Activated CD4-positive, alpha-beta T cell treated with anti-CD3 and anti-CD28 coated beads for 36 hours (primary cell): ENCODE measurements at regions not wholly inside any gene's neighbourhood (a gene's known extent, or its start where the extent isn't known, plus 50 kb on each side); places are given as distances from the start of the nearest gene placed in this dataset.

Source experiments
- ATAC-seq: fragments of 200-7000 bp; cut with Tn5 transposase; one replicate; pipeline ENCODE4 v1.10.0; 2021; ENCODE audit warnings: mild to moderate bottlenecking, moderate library complexity
- CTCF ChIA-PET: fragments of 350-600 bp; sonication (Branson Sonifier 250); formaldehyde crosslinking; loops from one replicate; lab custom pipeline; 2021; ENCODE audit warnings: antibody characterized with exemption; lab: Charles Lee
- POLR2A ChIA-PET: fragments of 350-600 bp; sonication (Branson Sonifier 250); formaldehyde crosslinking; loops from one replicate; lab custom pipeline; 2021; ENCODE audit warnings: antibody characterized with exemption, inconsistent platforms; lab: Charles Lee
- DNase-seq: peaks from one replicate; pipeline ENCODE4 v3.0.0-alpha.2; 2020
- H3K27ac Mint-ChIP-seq: one replicate; pipeline ENCODE4 v1.8.0; 2021; ENCODE audit warnings: mixed read lengths
- H3K27me3 Mint-ChIP-seq: one replicate; pipeline ENCODE4 v1.8.0; 2021; ENCODE audit warnings: mixed read lengths
- H3K36me3 Mint-ChIP-seq: one replicate; pipeline ENCODE4 v1.8.0; 2021; ENCODE audit warnings: low read depth, mixed read lengths
- H3K4me1 Mint-ChIP-seq: one replicate; pipeline ENCODE4 v1.8.0; 2021; ENCODE audit warnings: mixed read lengths
- H3K4me3 Mint-ChIP-seq: one replicate; pipeline ENCODE4 v1.8.0; 2021; ENCODE audit warnings: mild to moderate bottlenecking, moderate library complexity, mixed read lengths
- H3K9me3 Mint-ChIP-seq: one replicate; pipeline ENCODE4 v1.8.0; 2021; ENCODE audit warnings: low read depth, mixed read lengths
- intact Hi-C, 2 experiments: fragments of 100-400 bp; cut with DNase I in 1 of 2; cut with micrococcal nuclease in 1 of 2; formaldehyde crosslinking; loops; one replicate each; pipeline versions ENCODE4 v1.14.2 to v1.15.1; 2022 to 2024; cut with DNase I, micrococcal nuclease

DNA sequence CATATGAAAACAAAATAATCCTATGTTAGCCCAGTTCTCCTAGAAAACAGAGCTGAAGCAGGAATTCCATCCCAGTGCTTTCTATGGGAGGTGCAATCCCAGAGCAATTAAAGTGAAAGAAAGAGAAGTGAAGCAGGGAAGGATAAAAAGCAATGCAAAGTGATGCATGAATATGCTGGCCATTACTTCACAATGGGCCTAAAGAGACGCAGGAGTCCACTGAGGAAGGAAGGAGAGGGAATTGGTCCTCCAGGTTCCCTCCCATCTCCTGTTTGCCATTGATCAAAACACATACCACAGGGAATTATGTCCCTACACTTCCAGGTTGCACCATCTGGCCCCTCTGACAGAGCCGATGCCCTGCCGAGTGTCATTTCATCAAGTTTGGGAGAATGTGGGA is 392.2 kb upstream of the NFE2L3 start:
- ATAC-seq (no peak), DNase-seq (no peak)
- no peak overlapping the region for H3K4me3 Mint-ChIP-seq
- CTCF ChIA-PET, result no interaction called here
- no peak overlapping the region for H3K27ac Mint-ChIP-seq
- H3K36me3 Mint-ChIP-seq, result no peaks in the 10 kb centered on the region
- H3K9me3 Mint-ChIP-seq, result no peaks in the 10 kb centered on the region
- POLR2A ChIA-PET, result no interaction called here
- H3K27me3 Mint-ChIP-seq, result peaks cover 16% of the 10 kb centered on the region
- intact Hi-C loops, result no loop called here
- no peaks in the 10 kb centered on the region for H3K4me1 Mint-ChIP-seq

GRCh38 chr7:25762511-25763462 is 389.2 kb upstream of the NFE2L3 start:
- intact Hi-C loops, result no loop called here
- Mint-ChIP-seq H3K27ac (no peak overlapping the region), H3K4me1 (no peaks in the 10 kb centered on the region), H3K36me3 (no peaks in the 10 kb centered on the region), H3K27me3 (peaks cover 13% of the 10 kb centered on the region), H3K4me3 (no peak overlapping the region), H3K9me3 (no peaks in the 10 kb centered on the region)
- ChIA-PET CTCF (no interaction called here), POLR2A (no interaction called here)
- ATAC-seq (no peak), DNase-seq (no peak)

DNA sequence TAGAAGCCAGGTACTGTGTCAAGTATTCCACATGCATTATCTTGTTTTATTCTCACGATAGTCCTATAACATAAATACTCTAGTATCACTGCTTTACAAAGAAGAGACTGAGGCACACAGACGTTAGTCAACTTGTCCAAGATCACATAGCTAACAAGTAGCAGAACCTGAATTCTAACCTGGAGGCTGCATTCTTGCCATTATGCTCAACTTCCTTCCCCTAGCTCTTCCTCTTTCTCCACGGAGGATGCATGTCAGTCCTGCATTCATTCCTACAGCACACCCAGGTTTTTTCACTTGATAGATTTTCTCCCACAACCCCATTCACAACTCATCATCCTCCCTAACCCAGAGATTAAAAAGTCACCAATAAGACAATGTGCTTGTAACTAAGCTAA is 388.5 kb upstream of the NFE2L3 start:
- CTCF ChIA-PET, result no interaction called here
- Mint-ChIP-seq H3K36me3 (no peaks in the 10 kb centered on the region), H3K27ac (no peak overlapping the region), H3K4me3 (no peak overlapping the region), H3K27me3 (peaks cover 13% of the 10 kb centered on the region), H3K4me1 (no peaks in the 10 kb centered on the region), H3K9me3 (no peaks in the 10 kb centered on the region)
- DNase-seq (no peak), ATAC-seq (no peak)
- intact Hi-C loops, result no loop called here
- POLR2A ChIA-PET, result no interaction called here

GRCh38 chr7:25765110-25765655 is 386.8 kb upstream of the NFE2L3 start:
- Mint-ChIP-seq H3K27ac (no peak overlapping the region), H3K36me3 (no peaks in the 10 kb centered on the region), H3K27me3 (peaks cover 13% of the 10 kb centered on the region), H3K4me3 (no peak overlapping the region), H3K4me1 (no peaks in the 10 kb centered on the region), H3K9me3 (no peaks in the 10 kb centered on the region)
- CTCF ChIA-PET, result interaction anchor here (0.6 to 1.2 kb wide), 4 partner anchors 86 to 614 kb away, joined by 3 read pairs; no protein-coding TSS in a partner anchor
- POLR2A ChIA-PET, result no interaction called here
- no peak for ATAC-seq
- intact Hi-C loops, result no loop called here
- DNase-seq, result no peak

DNA sequence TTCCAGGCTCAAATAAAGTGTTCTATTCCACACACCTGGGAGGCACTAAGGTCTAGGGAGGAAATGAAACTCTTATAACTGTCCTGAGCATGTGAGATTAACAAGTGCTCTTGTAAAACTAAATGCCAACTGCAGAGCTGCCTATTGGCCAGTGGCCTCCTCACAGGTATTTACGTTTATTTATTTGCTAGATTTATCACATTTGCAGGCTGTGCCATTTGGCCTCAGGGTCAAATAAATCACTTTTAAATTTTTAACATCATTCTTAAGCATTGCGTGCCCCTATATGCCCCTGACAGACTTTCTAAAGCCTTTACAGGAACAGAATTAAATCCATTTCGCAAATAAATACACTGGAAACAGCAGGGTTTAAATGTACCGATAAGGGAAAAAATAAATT is 381.8 kb upstream of the NFE2L3 start:
- H3K27ac Mint-ChIP-seq, result no peak overlapping the region
- no peak for ATAC-seq
- CTCF ChIA-PET, result no interaction called here
- no peak for DNase-seq
- no peaks in the 10 kb centered on the region for H3K36me3 Mint-ChIP-seq
- H3K9me3 Mint-ChIP-seq, result no peaks in the 10 kb centered on the region
- peaks cover 5% of the 10 kb centered on the region for H3K27me3 Mint-ChIP-seq
- POLR2A ChIA-PET, result no interaction called here
- H3K4me3 Mint-ChIP-seq, result no peak overlapping the region
- H3K4me1 Mint-ChIP-seq, result no peaks in the 10 kb centered on the region
- intact Hi-C loops, result no loop called here

DNA sequence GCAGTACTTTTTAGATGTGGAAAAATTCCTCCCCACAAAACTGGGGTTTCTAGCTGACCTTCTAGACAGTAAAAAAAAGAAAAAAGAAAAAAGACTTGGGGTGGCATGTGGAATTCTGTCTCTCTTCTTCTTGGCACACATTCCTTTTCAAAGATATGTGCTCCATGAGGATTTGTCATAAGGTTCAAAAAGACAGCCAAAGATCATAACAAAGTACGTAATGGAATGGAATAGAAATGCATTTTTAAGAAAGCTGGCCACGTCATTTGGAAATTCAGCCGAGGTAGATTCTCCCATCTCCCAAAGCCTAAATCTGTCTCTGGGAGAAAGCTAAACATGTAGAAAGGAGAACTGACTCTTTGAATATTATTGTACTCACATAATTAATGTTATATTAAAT is 381.3 kb upstream of the NFE2L3 start:
- no peak for ATAC-seq
- H3K9me3 Mint-ChIP-seq, result no peaks in the 10 kb centered on the region
- ChIA-PET CTCF (no interaction called here), POLR2A (no interaction called here)
- no peaks in the 10 kb centered on the region for H3K4me1 Mint-ChIP-seq
- no peak for DNase-seq
- H3K27me3 Mint-ChIP-seq, result peaks cover 5% of the 10 kb centered on the region
- no peak overlapping the region for H3K27ac Mint-ChIP-seq
- H3K36me3 Mint-ChIP-seq, result no peaks in the 10 kb centered on the region
- no peak overlapping the region for H3K4me3 Mint-ChIP-seq
- intact Hi-C loops, result no loop called here

DNA sequence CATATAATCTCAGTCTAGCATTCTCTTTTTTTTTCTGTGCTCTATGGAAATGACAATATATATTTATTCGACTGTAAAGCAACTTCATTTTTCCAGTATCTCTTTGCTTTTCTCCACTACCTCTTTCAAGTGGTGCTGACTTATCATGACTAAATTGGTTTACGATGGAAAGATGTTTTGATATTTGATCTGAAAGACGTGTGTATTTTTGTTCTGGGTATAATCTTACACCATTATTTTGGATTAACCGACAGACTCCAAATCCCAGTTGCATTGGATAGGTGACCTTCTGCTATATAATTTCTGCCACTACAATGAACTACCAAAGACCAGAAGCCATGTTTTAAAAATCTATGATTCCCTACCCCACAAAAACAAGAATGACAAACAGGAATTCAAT is 380.5 kb upstream of the NFE2L3 start:
- DNase-seq (no peak), ATAC-seq (no peak)
- H3K4me1 Mint-ChIP-seq, result no peaks in the 10 kb centered on the region
- no peaks in the 10 kb centered on the region for H3K36me3 Mint-ChIP-seq
- CTCF ChIA-PET, result no interaction called here
- no peak overlapping the region for H3K4me3 Mint-ChIP-seq
- H3K9me3 Mint-ChIP-seq, result no peaks in the 10 kb centered on the region
- no peak overlapping the region for H3K27ac Mint-ChIP-seq
- H3K27me3 Mint-ChIP-seq, result peaks cover 5% of the 10 kb centered on the region
- intact Hi-C loops, result no loop called here
- POLR2A ChIA-PET, result no interaction called here

DNA sequence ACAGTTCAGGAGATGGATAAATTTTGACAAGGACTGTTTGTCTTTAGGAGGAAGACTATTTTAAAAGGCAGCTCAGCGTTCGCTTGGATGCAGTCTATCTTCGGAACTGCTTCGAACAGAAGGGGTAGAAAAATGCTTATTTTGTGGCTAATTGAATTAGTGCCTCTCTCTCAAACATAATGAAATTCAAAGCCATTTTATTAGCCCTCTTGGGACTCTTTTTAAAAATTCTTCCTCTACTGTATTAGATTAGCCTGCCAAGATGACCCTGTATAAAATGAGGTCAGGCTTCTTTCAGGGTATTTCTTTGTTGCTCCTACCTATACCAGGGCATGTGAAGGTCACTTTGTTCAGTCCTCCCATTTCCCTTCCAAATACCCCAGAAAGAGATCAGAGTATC is 379.2 kb upstream of the NFE2L3 start:
- peaks cover 5% of the 10 kb centered on the region for H3K27me3 Mint-ChIP-seq
- no peak overlapping the region for H3K27ac Mint-ChIP-seq
- H3K9me3 Mint-ChIP-seq, result no peaks in the 10 kb centered on the region
- no peaks in the 10 kb centered on the region for H3K36me3 Mint-ChIP-seq
- no peaks in the 10 kb centered on the region for H3K4me1 Mint-ChIP-seq
- ATAC-seq (no peak), DNase-seq (no peak)
- intact Hi-C loops, result no loop called here
- ChIA-PET CTCF (interaction anchor here (0.8 kb wide), 1 partner anchor 66 kb away, joined by 4 read pairs; no protein-coding TSS in a partner anchor), POLR2A (no interaction called here)
- H3K4me3 Mint-ChIP-seq, result no peak overlapping the region

GRCh38 chr7:25774675-25775074 is 377.3 kb upstream of the NFE2L3 start:
- Mint-ChIP-seq H3K27me3 (peaks cover 4% of the 10 kb centered on the region), H3K4me3 (no peak overlapping the region), H3K36me3 (no peaks in the 10 kb centered on the region), H3K9me3 (no peaks in the 10 kb centered on the region), H3K27ac (no peak overlapping the region), H3K4me1 (no peaks in the 10 kb centered on the region)
- ATAC-seq (no peak), DNase-seq (no peak)
- CTCF ChIA-PET, result interaction anchor here (0.7 to 1.1 kb wide), 3 partner anchors 12 to 515 kb away, joined by 3 to 4 read pairs (median 3); no protein-coding TSS in a partner anchor
- intact Hi-C loops, result no loop called here
- POLR2A ChIA-PET, result no interaction called here

DNA sequence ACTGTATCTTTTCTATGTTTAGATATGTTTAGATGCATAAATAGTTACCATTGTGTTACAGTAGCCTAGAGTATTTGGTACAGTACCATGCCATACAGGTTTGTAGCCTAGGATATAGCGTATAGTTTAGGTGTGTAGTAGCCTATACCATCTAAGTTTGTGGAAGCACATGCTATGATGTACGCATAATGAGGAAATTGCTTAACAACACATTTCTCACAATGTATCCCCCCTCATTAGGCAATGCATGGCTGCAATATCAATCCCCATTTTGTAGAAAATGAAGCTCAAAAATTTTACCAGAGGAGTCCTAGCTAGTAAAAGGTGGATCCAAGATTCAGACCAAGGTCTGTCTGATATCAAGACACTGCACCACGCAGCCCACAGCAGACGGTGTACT is 376.4 kb upstream of the NFE2L3 start:
- POLR2A ChIA-PET, result no interaction called here
- DNase-seq (no peak), ATAC-seq (no peak)
- Mint-ChIP-seq H3K27me3 (peaks cover 1% of the 10 kb centered on the region), H3K4me1 (no peaks in the 10 kb centered on the region), H3K27ac (no peak overlapping the region), H3K36me3 (no peaks in the 10 kb centered on the region), H3K9me3 (no peaks in the 10 kb centered on the region), H3K4me3 (no peak overlapping the region)
- intact Hi-C loops, result no loop called here
- CTCF ChIA-PET, result interaction anchor here (0.7 kb wide), 1 partner anchor 516 kb away, joined by 3 read pairs; no protein-coding TSS in a partner anchor

- ATAC-seq (no peak), DNase-seq (no peak)
- intact Hi-C loops, result no loop called here
- ChIA-PET CTCF (interaction anchor here (0.6 kb wide), 2 partner anchors 18 to 1617 kb away, joined by 3 read pairs; no protein-coding TSS in a partner anchor), POLR2A (no interaction called here)
- Mint-ChIP-seq H3K4me3 (no peak overlapping the region), H3K27ac (no peak overlapping the region), H3K9me3 (no peaks in the 10 kb centered on the region), H3K36me3 (no peaks in the 10 kb centered on the region), H3K4me1 (no peaks in the 10 kb centered on the region), H3K27me3 (no peaks in the 10 kb centered on the region)
Observed at GRCh38 chr7:25775999-25776743, 375.8 kb upstream of the NFE2L3 start.
